ENCODE measurements at regions not wholly inside any gene's neighbourhood (a gene's known extent, or its start where the extent isn't known, plus 50 kb on each side); places are given as distances from the start of the nearest gene placed in this dataset.

- Histone ChIP-seq H3K36me3 (ENCODE audit: control insufficient read depth, insufficient read depth, low read length) (no peaks in the 10 kb centered on the region), H3K4me3 (replicated peaks; ENCODE audit: low read depth, low read length) (no peak overlapping the region), H3K27me3 (replicated peaks; ENCODE audit: control insufficient read depth, insufficient read depth, low read length) (no peaks in the 10 kb centered on the region; the same call in 1 of the 2 replicates)
- DNase-seq (ENCODE audit: extremely low read depth, insufficient read length) = no peak
- TF ChIP-seq CTCF (IDR thresholded peaks at IDR 0.05; ENCODE audit: insufficient read depth, low read length, poor library complexity, severe bottlenecking) = no peak
Observed at GRCh38 chr5:158166424-158166823, 307.5 kb upstream of the CLINT1 start.

GRCh38 chr5:158165647-158166046 is 306.7 kb upstream of the CLINT1 start:
- no peak for DNase-seq (ENCODE audit: extremely low read depth, insufficient read length)
- Histone ChIP-seq H3K4me3 (replicated peaks; ENCODE audit: low read depth, low read length) (no peak overlapping the region), H3K27me3 (replicated peaks; ENCODE audit: control insufficient read depth, insufficient read depth, low read length) (no peaks in the 10 kb centered on the region; the same call in 1 of the 2 replicates), H3K36me3 (ENCODE audit: control insufficient read depth, insufficient read depth, low read length) (no peaks in the 10 kb centered on the region)
- no peak for TF ChIP-seq CTCF (IDR thresholded peaks at IDR 0.05; ENCODE audit: insufficient read depth, low read length, poor library complexity, severe bottlenecking)

- TF ChIP-seq CTCF (IDR thresholded peaks at IDR 0.05; ENCODE audit: insufficient read depth, low read length, poor library complexity, severe bottlenecking) = no peak
- DNase-seq (ENCODE audit: extremely low read depth, insufficient read length) = no peak
- no peaks in the 10 kb centered on the region for H3K36me3 ChIP-seq (ENCODE audit: control insufficient read depth, insufficient read depth, low read length)
- no peaks in the 10 kb centered on the region; the same call in 1 of the 2 replicates for H3K27me3 ChIP-seq (replicated peaks; ENCODE audit: control insufficient read depth, insufficient read depth, low read length)
- no peak overlapping the region for H3K4me3 ChIP-seq (replicated peaks; ENCODE audit: low read depth, low read length)
Observed at GRCh38 chr5:158164296-158165047, 305.5 kb upstream of the CLINT1 start.

GRCh38 chr5:158163451-158164295 is 304.7 kb upstream of the CLINT1 start:
- TF ChIP-seq CTCF (IDR thresholded peaks at IDR 0.05; ENCODE audit: insufficient read depth, low read length, poor library complexity, severe bottlenecking) = no peak
- H3K27me3 ChIP-seq (replicated peaks; ENCODE audit: control insufficient read depth, insufficient read depth, low read length) = no peaks in the 10 kb centered on the region; the same call in 1 of the 2 replicates
- H3K36me3 ChIP-seq (ENCODE audit: control insufficient read depth, insufficient read depth, low read length) = no peaks in the 10 kb centered on the region
- no peak for DNase-seq (ENCODE audit: extremely low read depth, insufficient read length)
- no peak overlapping the region for H3K4me3 ChIP-seq (replicated peaks; ENCODE audit: low read depth, low read length)

- no peak for TF ChIP-seq CTCF (IDR thresholded peaks at IDR 0.05; ENCODE audit: insufficient read depth, low read length, poor library complexity, severe bottlenecking)
Observed at GRCh38 chr5:158162479-158163034, 303.6 kb upstream of the CLINT1 start.

More at GRCh38 chr5:158162479-158163034, 303.6 kb upstream of the CLINT1 start:
- DNase-seq (ENCODE audit: extremely low read depth, insufficient read length) = no peak
- no peaks in the 10 kb centered on the region; the same call in 1 of the 2 replicates for H3K27me3 ChIP-seq (replicated peaks; ENCODE audit: control insufficient read depth, insufficient read depth, low read length)
- no peaks in the 10 kb centered on the region for H3K36me3 ChIP-seq (ENCODE audit: control insufficient read depth, insufficient read depth, low read length)
- no peak overlapping the region for H3K4me3 ChIP-seq (replicated peaks; ENCODE audit: low read depth, low read length)

Measured in GM06990 (cell line).